GM18517 (cell line): ENCODE measurements at regions not wholly inside any gene's neighbourhood (a gene's known extent, or its start where the extent isn't known, plus 50 kb on each side); places are given as distances from the start of the nearest gene placed in this dataset.

Source experiments
- ATAC-seq: cut with Tn5 transposase; IDR thresholded peaks from one replicate; pipeline ENCODE4 v1.9.1; 2021; ENCODE audit warnings: mild to moderate bottlenecking, moderate library complexity; ENCODE audit not compliant: unreplicated experiment

GRCh38 chr7:130910949-130911944 lies 177.2 kb upstream of the KLF14 start:
- no peak for ATAC-seq

GRCh38 chr7:130912082-130912861 lies 178.3 kb upstream of the KLF14 start:
- no peak for ATAC-seq

GRCh38 chr7:130912862-130913638 lies 179.0 kb upstream of the KLF14 start:
- ATAC-seq = peak; percentile 91

GRCh38 chr7:130913639-130914553 lies 179.9 kb upstream of the KLF14 start:
- no peak for ATAC-seq

- ATAC-seq = no peak
Observed at GRCh38 chr7:130914554-130915294, 180.7 kb upstream of the KLF14 start.

- ATAC-seq = no peak
Observed at GRCh38 chr7:130917669-130918128, 183.7 kb upstream of the KLF14 start.

GRCh38 chr7:130918129-130919052 lies 184.4 kb upstream of the KLF14 start:
- ATAC-seq = no peak

- no peak for ATAC-seq
Observed at GRCh38 chr7:130919316-130920103, 185.5 kb upstream of the KLF14 start.

GRCh38 chr7:130920122-130920521 lies 186.1 kb upstream of the KLF14 start:
- no peak for ATAC-seq

- ATAC-seq = no peak
Observed at GRCh38 chr7:130921391-130922180, 187.6 kb upstream of the KLF14 start.

GRCh38 chr7:130922206-130923112 lies 188.5 kb upstream of the KLF14 start:
- ATAC-seq = no peak

GRCh38 chr7:130923365-130923764 lies 189.4 kb upstream of the KLF14 start:
- no peak for ATAC-seq

GRCh38 chr7:130923930-130924329 lies 189.9 kb upstream of the KLF14 start:
- no peak for ATAC-seq

GRCh38 chr7:130925136-130925794 lies 191.3 kb upstream of the KLF14 start:
- ATAC-seq = no peak
